ENCODE measurements at regions not wholly inside any gene's neighbourhood (a gene's known extent, or its start where the extent isn't known, plus 50 kb on each side); places are given as distances from the start of the nearest gene placed in this dataset.

DNA sequence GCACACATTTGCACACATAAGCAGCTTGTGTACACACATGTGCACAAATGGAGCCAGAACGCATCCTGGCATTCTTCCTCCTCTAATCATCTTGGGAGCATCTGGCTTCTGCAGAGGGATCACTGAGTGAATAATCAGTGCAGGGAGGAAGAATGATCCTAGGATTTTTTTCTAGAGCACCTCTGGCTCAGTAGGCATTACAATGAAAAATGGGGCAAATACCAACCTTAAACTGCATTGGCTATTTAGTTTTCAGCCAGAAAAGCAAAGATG, 205.7 kb upstream of the TCF21 start:
- Mint-ChIP-seq H3K27me3 (ENCODE audit: low read depth) (no peaks in the 10 kb centered on the region), H3K27ac (ENCODE audit: unreplicated experiment) (no peak overlapping the region), H3K9me3 (ENCODE audit: low read depth) (no peaks in the 10 kb centered on the region), H3K4me3 (ENCODE audit: unreplicated experiment) (no peak overlapping the region), H3K4me1 (ENCODE audit: low read depth) (peaks cover 9% of the 10 kb centered on the region), H3K36me3 (ENCODE audit: low read depth) (no peaks in the 10 kb centered on the region)
- TF ChIP-seq, protein P1, sequence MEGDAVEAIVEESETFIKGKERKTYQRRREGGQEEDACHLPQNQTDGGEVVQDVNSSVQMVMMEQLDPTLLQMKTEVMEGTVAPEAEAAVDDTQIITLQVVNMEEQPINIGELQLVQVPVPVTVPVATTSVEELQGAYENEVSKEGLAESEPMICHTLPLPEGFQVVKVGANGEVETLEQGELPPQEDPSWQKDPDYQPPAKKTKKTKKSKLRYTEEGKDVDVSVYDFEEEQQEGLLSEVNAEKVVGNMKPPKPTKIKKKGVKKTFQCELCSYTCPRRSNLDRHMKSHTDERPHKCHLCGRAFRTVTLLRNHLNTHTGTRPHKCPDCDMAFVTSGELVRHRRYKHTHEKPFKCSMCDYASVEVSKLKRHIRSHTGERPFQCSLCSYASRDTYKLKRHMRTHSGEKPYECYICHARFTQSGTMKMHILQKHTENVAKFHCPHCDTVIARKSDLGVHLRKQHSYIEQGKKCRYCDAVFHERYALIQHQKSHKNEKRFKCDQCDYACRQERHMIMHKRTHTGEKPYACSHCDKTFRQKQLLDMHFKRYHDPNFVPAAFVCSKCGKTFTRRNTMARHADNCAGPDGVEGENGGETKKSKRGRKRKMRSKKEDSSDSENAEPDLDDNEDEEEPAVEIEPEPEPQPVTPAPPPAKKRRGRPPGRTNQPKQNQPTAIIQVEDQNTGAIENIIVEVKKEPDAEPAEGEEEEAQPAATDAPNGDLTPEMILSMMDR (IDR thresholded peaks at IDR 0.05) = no peak
- no peak for DNase-seq (ENCODE audit: low spot score)

DNA sequence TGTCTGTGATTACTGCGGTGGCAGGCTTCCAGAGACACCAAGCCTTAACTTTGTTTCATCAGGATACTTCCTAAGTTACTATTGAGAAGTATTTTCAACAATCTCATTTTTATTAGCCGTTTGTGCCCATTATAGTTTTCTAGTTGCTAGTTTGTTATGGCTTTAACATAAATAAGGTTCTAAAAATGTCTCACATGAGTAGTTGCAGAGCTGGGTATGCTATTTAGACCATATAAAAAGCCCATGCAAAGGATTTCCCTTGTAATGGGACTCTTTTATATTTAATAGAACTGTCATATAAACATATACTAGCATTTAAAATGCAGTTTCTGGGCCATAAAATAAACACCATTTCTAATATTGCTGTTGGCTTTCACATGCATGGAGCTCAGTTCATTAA, 205.3 kb upstream of the TCF21 start:
- DNase-seq (ENCODE audit: low spot score) = no peak
- TF ChIP-seq, protein P1 (IDR thresholded peaks at IDR 0.05) = no peak
- Mint-ChIP-seq H3K36me3 (ENCODE audit: low read depth) (no peaks in the 10 kb centered on the region), H3K4me3 (ENCODE audit: unreplicated experiment) (no peak overlapping the region), H3K27ac (ENCODE audit: unreplicated experiment) (no peak overlapping the region), H3K27me3 (ENCODE audit: low read depth) (no peaks in the 10 kb centered on the region), H3K9me3 (ENCODE audit: low read depth) (no peaks in the 10 kb centered on the region), H3K4me1 (ENCODE audit: low read depth) (peaks cover 9% of the 10 kb centered on the region)

DNA sequence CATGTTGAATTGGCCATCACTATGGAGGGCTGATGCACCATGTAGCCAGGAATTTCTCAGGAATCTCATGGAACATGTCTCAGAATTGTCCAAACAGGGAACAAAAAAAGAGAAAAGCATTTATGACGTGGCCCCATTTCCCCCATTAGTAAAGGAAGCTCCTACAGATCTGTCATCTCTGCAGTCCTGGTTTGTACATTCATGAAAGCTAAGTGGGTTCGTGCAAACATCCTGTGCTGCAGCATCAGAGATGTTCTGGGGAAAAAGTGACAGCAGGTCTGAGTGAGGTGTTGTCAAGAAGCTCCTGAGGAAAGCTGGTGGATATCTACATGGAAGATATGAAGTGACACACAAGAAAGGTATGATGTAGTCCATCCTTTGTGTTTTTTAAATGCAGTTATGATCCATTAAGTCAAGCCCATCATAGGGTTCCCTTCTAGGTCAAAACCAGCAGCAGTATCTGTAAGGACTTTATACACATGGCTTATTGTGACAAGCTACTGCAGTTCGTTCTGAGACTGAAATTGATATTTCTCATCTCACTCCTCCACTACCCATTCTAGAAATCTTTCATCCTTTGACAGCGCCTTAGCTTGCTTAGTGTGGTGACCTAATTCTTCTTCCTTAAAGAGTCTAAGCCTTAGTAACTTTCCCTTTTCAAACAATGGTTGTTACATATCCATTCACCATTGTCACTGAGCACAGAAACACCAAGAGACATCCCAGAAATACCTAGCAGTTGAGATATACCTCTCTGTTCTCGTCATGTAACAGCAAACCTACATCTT, 200.0 kb upstream of the TCF21 start:
- Mint-ChIP-seq H3K4me1 (ENCODE audit: low read depth) (no peaks in the 10 kb centered on the region), H3K9me3 (ENCODE audit: low read depth) (peaks cover 10% of the 10 kb centered on the region), H3K27me3 (ENCODE audit: low read depth) (peaks cover 2% of the 10 kb centered on the region), H3K27ac (ENCODE audit: unreplicated experiment) (no peak overlapping the region), H3K36me3 (ENCODE audit: low read depth) (no peaks in the 10 kb centered on the region), H3K4me3 (ENCODE audit: unreplicated experiment) (no peak overlapping the region)
- no peak for DNase-seq (ENCODE audit: low spot score)
- TF ChIP-seq, protein P1 (IDR thresholded peaks at IDR 0.05) = no peak

DNA sequence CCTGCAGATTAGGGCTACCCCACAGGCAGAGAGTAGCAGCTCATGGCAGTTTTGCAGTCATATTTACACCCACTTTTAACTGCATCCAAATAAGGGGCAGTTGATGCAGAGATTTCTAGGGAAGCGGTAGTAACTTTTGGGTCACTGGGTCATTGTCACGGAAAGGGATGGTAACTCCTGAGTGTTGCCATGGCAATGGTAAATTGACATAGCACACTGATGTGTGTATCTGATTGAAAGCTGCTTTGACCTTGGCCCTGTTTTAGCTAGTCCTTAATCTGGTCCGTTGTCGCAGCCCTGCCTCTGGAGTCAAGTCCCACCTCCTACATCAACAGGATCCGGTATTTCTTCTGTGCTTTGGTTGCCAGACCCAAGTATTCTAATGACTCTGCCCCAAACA, 199.1 kb upstream of the TCF21 start:
- H3K36me3 Mint-ChIP-seq (ENCODE audit: low read depth) = no peaks in the 10 kb centered on the region
- TF ChIP-seq, protein P1 (IDR thresholded peaks at IDR 0.05) = no peak
- H3K27me3 Mint-ChIP-seq (ENCODE audit: low read depth) = peaks cover 2% of the 10 kb centered on the region
- H3K9me3 Mint-ChIP-seq (ENCODE audit: low read depth) = peaks cover 10% of the 10 kb centered on the region
- H3K4me3 Mint-ChIP-seq (ENCODE audit: unreplicated experiment) = no peak overlapping the region
- DNase-seq (ENCODE audit: low spot score) = no peak
- no peak overlapping the region for H3K27ac Mint-ChIP-seq (ENCODE audit: unreplicated experiment)
- no peaks in the 10 kb centered on the region for H3K4me1 Mint-ChIP-seq (ENCODE audit: low read depth)

DNA sequence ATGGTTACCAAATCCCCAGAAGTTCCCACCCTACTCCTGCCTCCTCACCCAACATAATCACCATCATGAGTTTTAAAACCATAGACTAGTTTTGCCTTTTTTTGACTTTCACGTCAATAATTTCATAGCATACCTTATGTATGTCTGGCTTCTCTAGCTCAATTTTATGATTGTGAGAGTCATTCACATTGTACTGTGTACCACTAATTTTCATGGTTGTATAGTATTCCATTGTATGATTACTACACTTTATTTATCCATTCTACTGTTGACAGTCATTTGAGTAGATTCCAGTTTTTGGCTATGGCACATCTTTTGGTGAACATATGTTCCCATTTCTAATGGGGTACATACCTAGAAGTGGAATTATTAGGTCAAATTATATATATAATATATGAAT, 195.3 kb upstream of the TCF21 start:
- TF ChIP-seq, protein P1 (IDR thresholded peaks at IDR 0.05) = no peak

More for the DNA sequence above, 195.3 kb upstream of the TCF21 start:
- Mint-ChIP-seq H3K4me1 (ENCODE audit: low read depth) (peaks cover 9% of the 10 kb centered on the region), H3K9me3 (ENCODE audit: low read depth) (peaks cover 10% of the 10 kb centered on the region), H3K27me3 (ENCODE audit: low read depth) (peaks cover 2% of the 10 kb centered on the region), H3K36me3 (ENCODE audit: low read depth) (no peaks in the 10 kb centered on the region), H3K4me3 (ENCODE audit: unreplicated experiment) (no peak overlapping the region), H3K27ac (ENCODE audit: unreplicated experiment) (no peak overlapping the region)
- DNase-seq (ENCODE audit: low spot score) = no peak
